GM23248 (cell line): ENCODE measurements at regions not wholly inside any gene's neighbourhood (a gene's known extent, or its start where the extent isn't known, plus 50 kb on each side); places are given as distances from the start of the nearest gene placed in this dataset.

Source experiments
- EZH2 ChIP-seq: fragments of 200-600 bp; sonication (generic); IDR thresholded peaks from 2 replicates; pipeline ENCODE4 v1.6.1; 2018; ENCODE audit warnings: antibody characterized with exemption, mild to moderate bottlenecking; ENCODE audit not compliant: insufficient read depth, poor library complexity, severe bottlenecking
- EZH2phosphoT487 ChIP-seq: fragments of 200-600 bp; sonication (generic); IDR thresholded peaks from 2 replicates; pipeline ENCODE4 v1.6.1; 2018; ENCODE audit warnings: antibody characterized with exemption, moderate library complexity, mild to moderate bottlenecking, low read depth; ENCODE audit not compliant: insufficient read depth

DNA sequence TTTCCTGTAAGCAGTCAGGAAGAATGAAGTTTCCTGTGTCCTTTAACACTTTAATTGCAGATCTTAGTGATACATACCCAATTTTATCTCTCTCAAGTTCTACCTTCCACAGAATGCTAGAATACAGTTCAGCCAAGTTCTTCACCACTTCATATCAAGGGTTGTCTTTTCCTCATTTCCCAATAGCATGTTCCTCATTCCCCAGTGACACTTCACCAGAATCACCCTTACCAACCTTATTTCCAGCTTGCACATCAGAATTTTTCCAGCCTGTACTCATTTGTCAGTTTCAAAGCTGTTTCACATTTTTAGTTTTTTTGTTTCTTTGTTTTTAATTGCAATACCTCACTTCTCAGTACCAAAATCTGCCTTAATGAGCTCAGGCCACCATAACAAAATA is 126.1 kb downstream of the ESM1 start:
- TF ChIP-seq EZH2 (no peak), EZH2phosphoT487 (no peak)
